ENCODE measurements at regions not wholly inside any gene's neighbourhood (a gene's known extent, or its start where the extent isn't known, plus 50 kb on each side); places are given as distances from the start of the nearest gene placed in this dataset.

DNA sequence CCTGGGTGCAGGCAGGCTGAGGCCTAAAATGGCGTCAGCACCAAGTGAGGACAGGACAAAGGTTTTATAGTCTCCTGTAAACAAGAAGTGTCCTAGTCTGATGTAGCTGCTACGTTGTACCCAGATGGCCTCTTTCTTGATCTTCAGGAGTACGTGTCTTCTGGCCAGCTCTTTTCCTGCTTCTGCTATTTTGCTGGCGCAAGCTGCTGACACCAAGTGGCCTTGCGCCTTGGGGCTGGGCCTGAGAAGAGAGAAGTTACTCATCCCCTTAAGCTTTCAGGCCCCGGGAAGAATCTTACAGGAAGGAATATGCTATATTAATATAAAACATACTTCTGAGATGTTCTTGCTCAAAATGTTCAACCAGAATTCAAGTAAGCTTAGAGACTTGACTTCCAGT is 605.2 kb downstream of the GALC start:
- TF ChIP-seq, protein P1, sequence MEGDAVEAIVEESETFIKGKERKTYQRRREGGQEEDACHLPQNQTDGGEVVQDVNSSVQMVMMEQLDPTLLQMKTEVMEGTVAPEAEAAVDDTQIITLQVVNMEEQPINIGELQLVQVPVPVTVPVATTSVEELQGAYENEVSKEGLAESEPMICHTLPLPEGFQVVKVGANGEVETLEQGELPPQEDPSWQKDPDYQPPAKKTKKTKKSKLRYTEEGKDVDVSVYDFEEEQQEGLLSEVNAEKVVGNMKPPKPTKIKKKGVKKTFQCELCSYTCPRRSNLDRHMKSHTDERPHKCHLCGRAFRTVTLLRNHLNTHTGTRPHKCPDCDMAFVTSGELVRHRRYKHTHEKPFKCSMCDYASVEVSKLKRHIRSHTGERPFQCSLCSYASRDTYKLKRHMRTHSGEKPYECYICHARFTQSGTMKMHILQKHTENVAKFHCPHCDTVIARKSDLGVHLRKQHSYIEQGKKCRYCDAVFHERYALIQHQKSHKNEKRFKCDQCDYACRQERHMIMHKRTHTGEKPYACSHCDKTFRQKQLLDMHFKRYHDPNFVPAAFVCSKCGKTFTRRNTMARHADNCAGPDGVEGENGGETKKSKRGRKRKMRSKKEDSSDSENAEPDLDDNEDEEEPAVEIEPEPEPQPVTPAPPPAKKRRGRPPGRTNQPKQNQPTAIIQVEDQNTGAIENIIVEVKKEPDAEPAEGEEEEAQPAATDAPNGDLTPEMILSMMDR (IDR thresholded peaks at IDR 0.05): no peak
- TF ChIP-seq POLR2A (IDR thresholded peaks at IDR 0.05; ENCODE audit: low read depth): no peak
